ENCODE measurements at regions not wholly inside any gene's neighbourhood (a gene's known extent, or its start where the extent isn't known, plus 50 kb on each side); places are given as distances from the start of the nearest gene placed in this dataset.

DNA sequence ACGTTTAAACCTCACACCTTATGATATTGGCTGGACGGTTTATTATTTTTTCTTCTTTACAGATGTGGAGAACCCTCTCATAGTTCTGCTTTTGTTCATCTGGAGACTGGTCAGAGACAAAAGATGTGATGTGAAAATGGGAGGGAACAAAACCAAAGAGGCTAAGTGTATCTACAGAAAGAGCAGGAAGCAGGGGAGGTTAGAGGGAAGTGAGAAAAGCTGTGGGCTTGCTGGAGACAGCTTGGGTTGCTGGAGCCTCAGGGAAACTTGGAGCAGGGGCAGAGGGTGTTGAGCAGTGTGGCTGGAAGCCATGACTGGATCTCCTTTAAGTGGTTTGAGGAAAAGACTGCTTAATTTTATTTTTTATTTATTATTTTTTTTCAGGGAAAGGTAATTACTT, 79.0 kb upstream of the SNX19 start:
- no peak overlapping the region for H3K27ac ChIP-seq
- intact Hi-C loops (cut with DNase I; ENCODE audit: low total_unique reads) = no loop called here
- H3K27me3 ChIP-seq = peaks cover 0 to 3% (median 0%) of the 10 kb centered on the region in 3 donors
- H3K36me3 ChIP-seq = no peaks in the 10 kb centered on the region
- H3K4me3 ChIP-seq = no peak overlapping the region
- TF ChIP-seq, protein P1, sequence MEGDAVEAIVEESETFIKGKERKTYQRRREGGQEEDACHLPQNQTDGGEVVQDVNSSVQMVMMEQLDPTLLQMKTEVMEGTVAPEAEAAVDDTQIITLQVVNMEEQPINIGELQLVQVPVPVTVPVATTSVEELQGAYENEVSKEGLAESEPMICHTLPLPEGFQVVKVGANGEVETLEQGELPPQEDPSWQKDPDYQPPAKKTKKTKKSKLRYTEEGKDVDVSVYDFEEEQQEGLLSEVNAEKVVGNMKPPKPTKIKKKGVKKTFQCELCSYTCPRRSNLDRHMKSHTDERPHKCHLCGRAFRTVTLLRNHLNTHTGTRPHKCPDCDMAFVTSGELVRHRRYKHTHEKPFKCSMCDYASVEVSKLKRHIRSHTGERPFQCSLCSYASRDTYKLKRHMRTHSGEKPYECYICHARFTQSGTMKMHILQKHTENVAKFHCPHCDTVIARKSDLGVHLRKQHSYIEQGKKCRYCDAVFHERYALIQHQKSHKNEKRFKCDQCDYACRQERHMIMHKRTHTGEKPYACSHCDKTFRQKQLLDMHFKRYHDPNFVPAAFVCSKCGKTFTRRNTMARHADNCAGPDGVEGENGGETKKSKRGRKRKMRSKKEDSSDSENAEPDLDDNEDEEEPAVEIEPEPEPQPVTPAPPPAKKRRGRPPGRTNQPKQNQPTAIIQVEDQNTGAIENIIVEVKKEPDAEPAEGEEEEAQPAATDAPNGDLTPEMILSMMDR (IDR thresholded peaks at IDR 0.05) = no peak
- TF ChIP-seq EP300 (IDR thresholded peaks at IDR 0.05) (no peak), POLR2AphosphoS5 (IDR thresholded peaks at IDR 0.05) (no peak), POLR2A (IDR thresholded peaks at IDR 0.05) (no peak)
- WGBS, 5 donors = 60 to 66% (median 63%) methylated on average over 2 of the region's 2 CpGs
- no peaks in the 10 kb centered on the region for H3K4me1 ChIP-seq
- no peaks in the 10 kb centered on the region for H3K9me3 ChIP-seq
- DNase-seq = no peak

DNA sequence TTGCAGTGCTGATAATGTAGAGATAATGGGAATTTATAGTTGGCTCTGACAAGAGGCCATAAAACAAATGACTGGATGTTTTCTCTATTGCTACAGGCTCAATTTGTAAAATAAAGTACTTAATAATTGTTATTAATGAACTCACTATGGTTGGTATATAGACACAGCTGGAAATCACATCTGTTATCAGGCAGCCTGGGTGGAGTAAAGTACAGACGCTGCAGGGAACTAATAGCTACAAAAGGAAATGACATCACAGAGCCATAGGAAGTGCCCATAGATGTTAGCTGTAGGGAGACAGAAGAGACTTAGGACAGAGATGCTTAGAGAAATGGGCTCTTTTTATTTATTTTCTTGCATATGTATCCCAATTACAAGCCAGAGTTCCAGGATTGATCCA, 81.0 kb upstream of the SNX19 start:
- Histone ChIP-seq H3K9me3 (no peaks in the 10 kb centered on the region), H3K36me3 (no peaks in the 10 kb centered on the region), H3K4me1 (no peaks in the 10 kb centered on the region), H3K27me3 (no peaks in the 10 kb centered on the region), H3K27ac (no peak overlapping the region), H3K4me3 (no peak overlapping the region)
- intact Hi-C loops (cut with DNase I; ENCODE audit: low total_unique reads) = no loop called here
- no peak for DNase-seq
- WGBS, 5 donors = 25 to 40% (median 35%) methylated on average over 1 of the region's 1 CpG
- TF ChIP-seq, protein P1 (IDR thresholded peaks at IDR 0.05) = no peak
- TF ChIP-seq POLR2AphosphoS5 (IDR thresholded peaks at IDR 0.05) = no peak

DNA sequence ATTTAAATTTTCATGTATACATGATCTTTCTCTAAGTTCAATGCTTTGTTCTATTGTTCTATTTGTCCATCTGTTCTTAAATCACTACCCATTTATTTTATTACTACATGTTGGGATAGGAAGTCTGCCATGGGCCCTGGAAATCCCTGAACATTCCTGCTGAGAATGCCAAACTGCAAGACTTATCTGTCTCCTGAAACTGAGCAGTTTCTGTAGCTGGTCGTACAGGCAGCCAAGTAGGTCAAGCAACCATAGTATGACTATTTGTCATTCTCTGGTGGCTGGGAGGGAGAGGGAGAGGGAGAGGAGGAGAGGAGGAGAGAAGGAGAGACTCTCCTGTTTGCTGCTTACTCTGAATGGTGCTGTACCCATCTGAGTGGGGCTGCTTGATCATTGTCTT, 82.8 kb upstream of the SNX19 start:
- 14 to 31% (median 24%) methylated on average over 1 of the region's 1 CpG for WGBS, 5 donors
- no peaks in the 10 kb centered on the region for H3K4me1 ChIP-seq
- intact Hi-C loops (cut with DNase I; ENCODE audit: low total_unique reads) = no loop called here
- no peaks in the 10 kb centered on the region for H3K9me3 ChIP-seq
- H3K4me3 ChIP-seq = no peak overlapping the region
- no peaks in the 10 kb centered on the region for H3K36me3 ChIP-seq
- H3K27ac ChIP-seq = no peak overlapping the region
- no peaks in the 10 kb centered on the region for H3K27me3 ChIP-seq
- TF ChIP-seq POLR2A (IDR thresholded peaks at IDR 0.05) (no peak), POLR2AphosphoS5 (IDR thresholded peaks at IDR 0.05) (no peak), EP300 (IDR thresholded peaks at IDR 0.05) (no peak)
- TF ChIP-seq, protein P1 (IDR thresholded peaks at IDR 0.05) = no peak
- no peak for DNase-seq

DNA sequence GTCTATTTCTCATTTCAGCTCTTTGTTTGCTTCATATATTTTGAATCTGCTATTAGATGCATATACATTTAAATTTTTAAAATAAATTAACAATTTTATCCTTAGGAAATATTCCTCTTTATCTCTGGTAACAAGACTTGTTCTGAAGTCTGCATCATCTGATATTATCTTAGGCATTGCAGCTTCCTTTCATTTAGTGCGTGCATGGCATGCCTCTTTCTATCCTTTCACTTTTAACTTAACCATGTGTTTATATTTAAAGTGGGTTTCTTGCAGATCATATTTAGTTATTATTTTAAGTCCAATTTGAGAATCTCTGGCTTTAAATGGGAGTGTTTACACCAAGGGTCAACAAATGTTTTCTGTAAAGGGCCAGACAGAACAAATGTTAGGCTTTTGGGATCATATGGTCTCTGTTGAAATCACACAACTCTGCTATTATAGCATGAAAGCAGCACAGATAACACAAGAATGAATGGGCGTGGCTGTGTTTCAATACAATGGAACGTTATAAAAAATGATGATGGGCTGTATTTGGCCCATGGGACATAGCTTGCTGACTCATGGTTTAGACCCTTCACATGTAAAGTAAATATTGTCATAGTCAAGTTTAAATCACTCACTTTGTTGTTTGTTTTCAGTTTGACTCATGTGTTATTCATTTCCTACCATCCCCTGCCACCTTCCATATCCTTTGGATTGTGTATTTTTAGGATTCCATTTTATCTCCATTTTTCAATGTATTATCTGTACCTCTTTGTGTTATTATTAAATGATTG, 83.9 kb upstream of the SNX19 start:
- Histone ChIP-seq H3K36me3 (no peaks in the 10 kb centered on the region), H3K9me3 (no peaks in the 10 kb centered on the region), H3K27me3 (no peaks in the 10 kb centered on the region), H3K4me1 (no peaks in the 10 kb centered on the region), H3K27ac (no peak overlapping the region), H3K4me3 (no peak overlapping the region)
- WGBS, 5 donors = 21 to 29% (median 28%) methylated on average over 3 of the region's 3 CpGs
- TF ChIP-seq POLR2A (IDR thresholded peaks at IDR 0.05) (no peak), POLR2AphosphoS5 (IDR thresholded peaks at IDR 0.05) (no peak), EP300 (IDR thresholded peaks at IDR 0.05) (no peak)
- TF ChIP-seq, protein P1 (IDR thresholded peaks at IDR 0.05) = no peak
- intact Hi-C loops (cut with DNase I; ENCODE audit: low total_unique reads) = no loop called here
- DNase-seq = no peak

Measured in stomach (tissue), 8 donors.